ENCODE measurements at regions not wholly inside any gene's neighbourhood (a gene's known extent, or its start where the extent isn't known, plus 50 kb on each side); places are given as distances from the start of the nearest gene placed in this dataset.

GRCh38 chr5:158082696-158083287 lies 223.8 kb upstream of the CLINT1 start:
- no peak for FAIRE-seq

- no peak for FAIRE-seq
These were observed 221.2 kb upstream of the CLINT1 start for GRCh38 chr5:158080112-158080511.

- FAIRE-seq = no peak
These were observed 220.2 kb upstream of the CLINT1 start for GRCh38 chr5:158079097-158079496.

- peak; percentile 44 for FAIRE-seq
These were observed 216.2 kb upstream of the CLINT1 start for GRCh38 chr5:158074992-158075769.

GRCh38 chr5:158074597-158074991 lies 215.6 kb upstream of the CLINT1 start:
- FAIRE-seq = no peak

- FAIRE-seq = no peak
These were observed 211.9 kb upstream of the CLINT1 start for GRCh38 chr5:158070859-158071258.

GRCh38 chr5:158069838-158070237 lies 210.9 kb upstream of the CLINT1 start:
- no peak for FAIRE-seq

GRCh38 chr5:158068964-158069363 lies 210.0 kb upstream of the CLINT1 start:
- FAIRE-seq = no peak

GRCh38 chr5:158066076-158066475 lies 207.1 kb upstream of the CLINT1 start:
- FAIRE-seq = no peak

- FAIRE-seq = no peak
These were observed 205.6 kb upstream of the CLINT1 start for GRCh38 chr5:158064334-158065123.

GRCh38 chr5:158063052-158063451 lies 204.1 kb upstream of the CLINT1 start:
- no peak for FAIRE-seq

- no peak for FAIRE-seq
These were observed 202.5 kb upstream of the CLINT1 start for GRCh38 chr5:158061451-158061850.

GRCh38 chr5:158060212-158060611 lies 201.3 kb upstream of the CLINT1 start:
- FAIRE-seq = no peak

GRCh38 chr5:158058208-158059120 lies 199.5 kb upstream of the CLINT1 start:
- FAIRE-seq = no peak

GRCh38 chr5:158056130-158056825 lies 197.3 kb upstream of the CLINT1 start:
- no peak for FAIRE-seq

- no peak for FAIRE-seq
These were observed 196.2 kb upstream of the CLINT1 start for GRCh38 chr5:158055111-158055501.

- FAIRE-seq = no peak
These were observed 195.5 kb upstream of the CLINT1 start for GRCh38 chr5:158054223-158055110.

GRCh38 chr5:158051036-158051435 lies 192.1 kb upstream of the CLINT1 start:
- FAIRE-seq = no peak

- FAIRE-seq = no peak
These were observed 191.5 kb upstream of the CLINT1 start for GRCh38 chr5:158050421-158050820.

GRCh38 chr5:158049459-158049858 lies 190.5 kb upstream of the CLINT1 start:
- FAIRE-seq = no peak

GRCh38 chr5:158045696-158046095 lies 186.8 kb upstream of the CLINT1 start:
- FAIRE-seq = no peak
